HG03139 (cell line): ENCODE measurements at regions not wholly inside any gene's neighbourhood (a gene's known extent, or its start where the extent isn't known, plus 50 kb on each side); places are given as distances from the start of the nearest gene placed in this dataset.
A peak's percentile ranks its signal among the peaks of the same experiment; 100 is the strongest.
"Not testable (repeated sequence)": the region's sequence is repeated elsewhere in the genome, so short reads cannot be mapped to it uniquely, and the experiment has no call there.

ENCODE experiments used
- ATAC-seq: cut with Tn5 transposase; IDR thresholded peaks from one replicate; pipeline ENCODE4 v1.9.1; 2021; ENCODE audit not compliant: unreplicated experiment

DNA sequence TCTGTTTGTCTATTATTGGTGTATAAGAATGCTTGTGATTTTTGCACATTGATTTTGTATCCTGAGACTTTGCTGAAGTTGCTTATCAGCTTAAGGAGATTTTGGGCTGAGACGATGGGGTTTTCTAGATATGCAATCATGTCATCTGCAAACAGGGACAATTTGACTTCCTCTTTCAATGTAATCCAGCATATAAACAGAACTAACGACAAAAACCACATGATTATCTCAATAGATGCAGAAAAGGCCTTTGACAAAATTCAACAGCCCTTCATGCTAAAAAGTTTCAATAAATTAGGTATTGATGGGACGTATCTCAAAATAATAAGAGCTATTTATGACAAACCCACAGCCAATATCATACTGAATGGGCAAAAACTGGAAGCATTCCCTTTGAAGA, 399.0 kb upstream of the MAN1A1 start:
- not testable (repeated sequence) for ATAC-seq

DNA sequence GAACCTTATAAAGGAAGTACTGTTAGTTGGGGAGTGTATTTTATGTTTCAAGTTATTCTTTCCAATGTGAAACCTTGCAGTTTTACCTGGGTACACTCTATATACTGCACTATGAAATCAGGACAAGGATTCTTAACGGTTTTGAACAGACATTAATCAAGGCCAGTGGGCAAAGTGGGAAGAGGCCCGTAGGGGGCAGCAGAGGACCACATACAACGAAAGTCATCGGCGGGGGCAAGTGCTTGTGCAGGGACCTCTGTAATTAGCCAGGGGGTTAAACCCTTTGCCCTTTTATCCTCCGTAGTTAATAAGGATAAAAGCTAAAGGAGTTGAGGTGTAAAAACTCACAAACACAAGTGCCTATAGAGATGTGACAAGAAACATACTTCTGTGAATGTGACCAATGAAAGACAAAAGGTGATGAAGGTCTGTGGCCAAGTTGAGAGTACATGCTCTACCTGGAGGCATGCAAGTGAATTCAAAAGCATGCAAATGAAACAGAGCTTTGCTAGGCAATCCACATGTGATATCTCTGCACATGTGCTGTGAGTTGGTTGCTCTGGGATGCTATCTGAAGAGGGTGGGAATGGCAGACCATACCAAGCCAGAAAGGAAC, 392.7 kb upstream of the MAN1A1 start:
- ATAC-seq: peak; percentile 81

DNA sequence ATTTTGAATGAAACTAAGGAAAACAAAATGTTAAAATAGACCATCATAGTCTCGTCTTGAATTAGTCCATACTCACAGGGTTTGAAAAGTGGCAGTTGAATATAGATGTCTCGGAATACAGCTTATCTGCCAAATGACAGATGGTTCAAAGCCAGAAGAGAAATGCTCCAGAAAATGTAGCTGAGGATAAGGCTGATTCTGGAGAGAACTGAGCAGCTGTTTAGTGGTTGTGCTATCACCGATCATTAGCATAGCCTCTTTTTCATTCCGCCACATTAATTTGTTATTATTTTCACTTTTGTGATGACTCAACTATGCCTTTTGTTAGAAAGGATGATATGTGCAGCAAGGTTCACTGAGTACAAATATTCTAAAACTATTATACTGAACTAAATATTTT, 390.2 kb upstream of the MAN1A1 start:
- no peak for ATAC-seq

DNA sequence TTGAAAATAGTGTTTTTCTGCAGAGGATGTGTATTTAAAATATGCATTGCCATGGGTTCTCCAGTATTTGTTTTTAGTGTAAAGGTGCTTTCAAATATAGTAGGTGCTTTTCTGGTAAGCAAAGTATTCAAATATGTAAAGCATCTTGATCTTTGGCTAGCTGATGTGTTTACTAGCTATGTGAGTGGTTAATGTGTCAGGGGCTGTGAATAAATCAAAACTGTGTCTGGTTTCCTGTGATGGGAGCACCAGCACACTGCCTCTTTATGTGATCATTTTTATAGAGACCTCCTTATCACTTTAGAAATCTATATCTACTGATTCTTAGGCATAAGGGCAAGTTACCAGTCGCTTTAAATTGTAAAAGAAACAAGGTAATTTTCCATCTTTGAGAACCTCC, 388.9 kb upstream of the MAN1A1 start:
- ATAC-seq: no peak

DNA sequence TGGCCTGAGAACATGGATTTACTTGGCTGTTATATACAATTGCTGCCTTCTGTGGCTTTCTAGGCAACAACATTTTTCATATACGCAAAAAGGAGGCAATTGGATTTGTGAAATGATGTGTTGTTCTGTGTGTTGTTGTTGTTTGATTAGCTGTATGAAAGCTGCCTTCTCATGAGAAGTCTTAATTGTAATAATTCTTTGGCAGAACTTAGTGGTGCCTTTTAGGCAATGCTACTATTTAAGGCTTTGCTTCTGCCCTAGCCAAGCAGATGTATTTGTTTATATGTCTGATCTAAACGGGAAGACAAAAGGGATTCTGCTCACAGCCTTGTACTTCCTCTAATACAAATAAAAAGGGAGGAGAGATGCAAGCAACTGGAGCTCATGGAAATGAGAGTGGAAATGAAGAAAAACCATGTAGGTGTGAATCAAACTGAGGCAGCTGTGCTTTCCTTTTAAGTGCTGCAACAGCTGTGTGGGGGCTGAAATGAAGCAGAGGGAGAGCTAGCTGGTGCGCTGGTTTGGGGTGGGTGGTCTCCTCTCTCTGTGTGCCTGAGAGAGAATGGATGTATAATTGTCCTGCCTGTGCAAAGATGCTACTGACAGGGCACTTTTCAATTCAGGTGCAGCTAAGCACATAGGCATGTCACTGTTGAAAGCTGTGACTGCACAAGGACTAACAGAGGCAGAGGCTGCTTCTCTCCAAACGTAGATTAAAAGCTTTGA, 386.9 kb upstream of the MAN1A1 start:
- no peak for ATAC-seq

DNA sequence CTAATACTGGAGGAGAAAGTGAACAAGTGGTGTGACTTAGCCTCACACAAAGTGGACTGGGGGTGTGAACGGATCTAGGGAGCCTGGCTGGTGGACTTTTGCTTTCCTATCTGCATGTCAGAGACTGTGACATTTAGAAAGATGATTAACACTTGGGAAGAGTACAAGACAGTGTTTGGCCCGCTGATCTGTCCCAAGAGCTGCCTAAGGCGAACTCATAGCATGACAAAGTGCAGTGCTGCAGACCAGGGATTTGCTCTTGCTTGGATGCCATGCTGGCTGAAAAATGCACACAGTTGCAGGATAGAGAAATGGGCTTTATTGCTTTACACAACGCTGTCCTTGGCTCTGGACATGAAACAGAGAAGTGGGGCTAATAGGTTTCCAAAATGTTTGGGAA, 386.0 kb upstream of the MAN1A1 start:
- ATAC-seq: no peak

DNA sequence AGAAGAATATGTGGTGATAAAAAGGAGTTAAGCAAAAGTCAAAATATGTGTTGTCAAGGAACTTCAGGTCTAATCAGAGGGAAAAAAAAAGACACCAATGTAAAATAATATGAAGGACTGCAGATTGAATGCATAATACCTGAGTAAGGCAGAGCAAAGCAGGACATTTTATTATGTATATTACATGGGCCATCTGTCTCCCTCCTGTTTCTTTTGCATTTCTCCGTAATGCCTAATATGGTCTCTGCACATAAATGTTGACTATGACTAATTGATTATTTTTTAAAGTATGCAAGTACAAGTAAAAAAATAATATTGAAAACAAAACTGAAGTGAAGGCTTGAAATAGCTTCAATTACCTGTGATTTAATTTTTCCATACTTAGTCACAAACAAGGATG, 384.7 kb upstream of the MAN1A1 start:
- ATAC-seq: no peak

DNA sequence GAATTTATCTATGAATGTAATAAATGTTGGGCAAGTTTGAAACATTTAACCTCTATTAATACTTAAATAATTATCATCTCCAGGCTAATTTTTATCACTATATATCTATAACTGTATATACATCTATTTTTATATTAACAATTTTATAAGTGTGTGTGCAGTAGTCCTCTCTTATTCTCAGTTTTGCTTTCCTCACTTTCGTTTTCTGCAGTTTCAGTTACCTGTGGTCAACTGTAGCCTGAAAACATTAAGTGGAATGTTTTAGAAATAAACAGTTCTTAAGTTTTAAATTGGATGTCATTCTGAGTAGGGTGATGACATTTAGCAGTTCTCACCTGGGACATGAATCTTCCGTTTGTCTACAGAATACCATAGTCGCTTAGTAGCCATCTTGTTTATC, 379.4 kb upstream of the MAN1A1 start:
- ATAC-seq: peak; percentile 86

DNA sequence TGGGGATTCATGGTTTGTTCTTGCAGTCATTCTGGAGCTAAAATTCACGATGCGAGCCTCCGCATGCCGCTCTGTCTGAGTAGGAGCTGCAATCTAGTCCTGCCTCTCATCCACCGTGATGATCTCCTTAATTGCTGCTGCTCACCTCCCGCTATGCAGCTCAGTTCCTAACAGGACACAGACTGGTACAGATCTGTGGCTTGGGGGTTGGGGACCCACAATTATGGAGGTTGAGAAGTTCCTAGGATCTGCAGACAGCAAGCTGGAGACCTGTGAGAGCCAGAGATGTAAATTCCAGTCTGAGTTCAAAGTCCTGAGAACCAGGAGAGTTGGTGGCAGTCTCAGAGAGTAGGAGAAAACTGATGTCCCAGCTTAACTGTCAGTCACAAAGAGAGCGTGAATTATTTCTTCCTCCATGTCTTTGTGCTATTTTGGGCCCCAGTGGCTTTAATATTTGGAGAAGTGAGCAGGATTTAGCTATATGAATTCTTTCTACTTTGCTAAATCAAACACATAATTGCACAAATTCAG, 378.7 kb upstream of the MAN1A1 start:
- ATAC-seq: no peak

DNA sequence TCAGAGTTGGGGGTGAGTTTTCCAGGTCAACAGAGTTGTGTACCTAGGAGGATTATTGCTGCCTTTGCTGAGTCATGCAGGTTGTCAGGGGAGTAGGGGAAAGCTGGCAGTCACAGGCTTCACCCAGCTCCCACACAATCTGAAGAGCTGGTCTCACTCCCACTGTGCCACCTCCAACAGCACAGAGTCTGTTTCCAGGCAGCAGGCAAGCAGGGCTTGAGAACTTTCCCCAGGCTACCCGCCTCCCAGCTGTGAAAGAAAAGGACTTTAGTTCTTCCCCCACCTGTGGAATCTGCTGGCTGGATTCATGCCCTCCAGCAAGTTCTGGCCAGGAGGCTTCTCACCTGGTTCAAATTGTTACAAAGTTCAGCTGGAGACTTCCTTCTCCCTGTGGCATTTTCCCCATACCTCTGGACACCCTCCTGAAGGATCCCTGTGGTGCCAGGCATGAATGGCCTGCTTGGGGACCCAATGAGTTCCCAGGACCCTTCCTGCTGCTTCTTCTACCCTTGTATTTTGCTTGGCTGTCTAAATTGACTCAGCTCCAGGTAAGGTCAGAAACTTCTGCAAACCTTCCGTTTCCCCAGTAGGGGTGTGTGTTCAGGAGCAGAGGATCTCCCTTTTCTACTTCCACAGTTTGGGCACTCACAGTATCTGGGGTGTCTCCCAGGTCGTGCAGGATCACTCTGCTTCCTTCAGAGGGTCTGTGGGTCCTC, 378.1 kb upstream of the MAN1A1 start:
- ATAC-seq: no peak

DNA sequence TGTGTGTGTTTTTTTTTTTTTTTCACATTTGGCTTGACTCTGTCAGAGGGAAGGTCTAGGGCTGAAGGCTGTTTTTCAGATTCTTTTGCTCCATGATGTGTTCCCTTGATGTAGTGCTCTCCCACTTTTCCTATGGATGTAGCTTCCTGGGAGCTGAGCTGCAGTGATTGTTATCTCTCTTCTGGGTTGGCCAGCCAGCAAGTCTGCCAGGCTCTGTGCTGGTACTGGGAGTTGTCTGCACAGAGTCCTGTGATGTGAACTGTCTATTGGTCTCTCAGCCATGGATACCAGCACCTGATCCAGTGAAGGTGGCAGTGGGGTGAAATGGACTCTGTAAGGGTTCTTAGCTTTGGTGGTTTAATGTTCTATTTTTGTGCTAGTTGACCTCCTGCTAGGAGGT, 377.4 kb upstream of the MAN1A1 start:
- not testable (repeated sequence) for ATAC-seq

DNA sequence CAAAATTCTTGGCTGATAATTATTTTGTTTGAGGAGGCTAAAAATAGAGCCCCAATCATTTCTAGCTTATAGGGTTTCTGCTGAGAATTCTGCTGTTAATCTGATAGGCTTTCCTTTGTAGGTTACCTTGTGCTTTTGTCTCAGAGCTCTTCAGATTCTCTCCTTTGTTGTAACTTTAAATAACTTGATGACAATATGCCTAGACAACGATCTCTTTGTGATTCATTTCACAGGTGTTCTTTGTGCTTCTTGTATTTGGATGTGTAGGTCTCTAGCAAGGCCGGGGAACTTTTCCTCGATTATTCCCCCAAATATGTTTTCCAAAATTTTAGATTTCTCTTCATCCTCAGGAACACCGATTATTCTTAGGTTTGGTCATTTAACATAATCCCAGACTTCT, 376.5 kb upstream of the MAN1A1 start:
- ATAC-seq: no peak

DNA sequence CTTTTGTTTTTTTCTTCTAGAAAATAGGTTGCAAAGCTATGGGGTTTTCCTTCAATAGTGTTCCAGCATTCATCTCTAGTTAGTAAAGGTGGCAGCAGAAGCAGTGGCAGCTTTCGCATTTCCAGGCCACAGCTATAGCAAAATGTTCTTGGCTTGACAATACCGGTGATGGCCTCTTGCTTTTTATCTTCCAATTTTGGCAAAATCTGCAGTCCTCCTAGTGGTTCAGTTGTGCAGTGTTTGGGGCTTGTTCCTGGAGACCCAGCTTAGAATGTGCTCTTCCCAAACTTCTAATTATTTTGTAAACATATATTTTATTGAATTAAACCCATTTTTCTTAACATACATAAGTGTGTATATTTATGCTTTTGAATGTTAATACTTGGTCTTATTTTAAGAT, 370.6 kb upstream of the MAN1A1 start:
- ATAC-seq: no peak

DNA sequence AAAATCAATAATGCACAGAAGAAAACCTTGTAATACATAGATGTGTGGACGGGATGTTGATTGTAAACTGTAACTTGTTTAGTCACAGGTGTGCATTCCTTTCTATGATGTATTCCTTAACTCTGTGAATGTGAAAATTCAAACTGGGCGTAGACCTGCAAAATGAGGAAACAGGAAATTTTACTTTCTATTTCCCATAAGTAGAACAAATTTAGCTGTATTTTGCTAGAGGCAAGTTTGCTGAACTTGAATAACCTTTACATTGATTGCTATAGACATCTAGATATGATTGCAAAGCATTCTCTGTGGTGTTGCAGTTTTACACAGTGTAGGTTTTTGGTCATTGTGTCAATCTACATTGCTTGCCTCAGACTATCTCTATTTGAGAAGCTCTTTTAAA, 368.4 kb upstream of the MAN1A1 start:
- ATAC-seq: no peak

DNA sequence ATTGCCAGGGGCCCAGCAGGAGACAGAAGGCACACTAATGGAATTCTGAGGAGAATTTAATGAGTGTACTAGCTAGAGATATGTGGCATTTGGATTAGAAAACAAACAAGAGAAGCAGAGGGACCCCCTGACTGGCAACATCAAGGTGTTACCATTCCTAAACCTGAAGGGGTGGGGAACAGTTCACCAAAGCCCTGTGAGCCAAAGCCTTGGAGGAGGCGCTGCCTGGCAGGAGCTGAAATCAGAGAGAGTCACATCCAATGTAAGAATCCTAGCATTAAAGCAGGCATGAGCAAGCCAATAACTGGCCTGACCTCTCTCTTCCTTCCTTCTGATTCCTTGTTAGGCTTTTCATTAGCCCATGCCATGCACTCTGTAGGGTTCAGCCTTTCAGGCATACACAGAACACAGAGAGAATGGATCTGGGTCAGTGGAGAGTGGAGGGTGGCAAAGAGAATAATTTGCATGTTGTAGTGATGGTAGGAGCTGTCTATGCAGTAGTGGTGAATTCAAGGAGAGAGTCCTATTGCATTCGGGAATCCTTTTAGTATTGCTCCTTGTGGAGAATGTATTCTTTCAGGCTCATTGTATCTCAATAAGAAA, 367.2 kb upstream of the MAN1A1 start:
- ATAC-seq: no peak

DNA sequence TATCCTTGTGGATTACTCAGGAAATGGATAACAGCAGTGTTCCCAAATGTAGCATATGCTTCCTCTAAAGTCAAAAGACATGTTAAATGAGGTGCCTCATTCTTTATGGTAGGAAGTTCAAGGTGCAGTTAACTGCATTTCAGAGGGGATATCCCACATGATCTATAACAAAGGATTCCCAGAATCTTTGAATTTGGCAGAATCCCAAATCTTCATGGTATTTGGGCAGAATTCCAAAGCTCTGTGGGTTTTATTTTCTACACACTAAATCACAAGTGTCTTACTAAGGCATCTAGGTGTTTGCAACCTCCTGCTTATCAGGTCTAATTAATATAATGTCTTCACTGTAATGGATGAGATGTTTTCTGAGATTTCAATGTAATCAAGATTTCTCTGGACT, 364.3 kb upstream of the MAN1A1 start:
- no peak for ATAC-seq

DNA sequence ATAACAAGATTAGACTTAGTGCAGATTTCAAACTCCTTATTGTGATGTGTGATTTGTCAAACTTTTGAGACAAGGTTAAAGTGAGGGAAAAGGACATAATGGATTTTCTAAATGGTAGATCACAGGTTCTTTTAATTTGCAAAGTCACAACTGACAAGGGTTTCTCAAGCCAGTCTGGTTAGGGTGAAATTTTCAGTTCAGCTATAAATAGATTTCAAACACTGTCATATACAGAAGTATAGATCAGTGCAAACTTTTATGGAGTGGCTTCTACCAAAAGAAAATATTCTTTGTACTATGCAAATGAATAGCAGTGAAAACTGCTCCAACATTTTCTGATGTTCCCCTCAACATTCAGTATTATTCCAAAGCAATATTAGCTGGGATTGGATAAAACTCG, 337.1 kb upstream of the MAN1A1 start:
- ATAC-seq: no peak

DNA sequence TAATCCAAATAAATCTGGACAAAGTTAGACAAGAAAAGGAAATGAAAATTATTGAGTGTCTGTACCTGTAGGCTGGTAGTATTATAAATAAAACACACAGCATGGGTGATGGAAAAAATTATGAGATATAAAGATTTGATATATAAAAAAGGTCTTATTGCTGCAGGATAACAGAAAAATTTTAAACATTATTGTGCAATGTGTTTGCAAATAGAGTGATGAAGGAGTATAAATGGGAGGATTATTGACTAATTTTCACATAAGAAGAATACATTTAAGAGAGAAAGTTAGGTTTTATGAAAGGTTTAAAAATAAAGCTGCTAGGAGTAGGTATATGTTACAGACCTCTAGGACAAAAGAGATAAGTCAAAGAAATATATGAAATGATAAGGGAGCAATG, 336.7 kb upstream of the MAN1A1 start:
- no peak for ATAC-seq

DNA sequence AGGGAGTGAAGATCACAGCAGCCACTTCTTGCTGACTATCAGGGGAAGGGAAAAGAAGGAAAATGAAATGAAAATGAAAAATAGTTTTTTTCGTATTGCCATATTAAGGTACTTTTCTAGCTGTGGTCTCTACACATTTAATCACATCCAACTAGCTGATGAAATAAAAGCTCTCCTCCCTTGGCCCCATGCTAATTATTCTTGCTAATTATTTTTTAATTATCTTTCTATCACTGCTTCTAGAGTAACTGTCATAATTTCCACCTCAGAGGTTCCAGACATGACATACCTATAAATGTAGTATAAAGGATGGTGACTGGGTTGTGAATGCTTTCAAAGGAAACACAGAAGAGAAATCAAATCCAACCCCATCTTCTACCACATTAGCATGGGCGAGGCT, 334.1 kb upstream of the MAN1A1 start:
- no peak for ATAC-seq

DNA sequence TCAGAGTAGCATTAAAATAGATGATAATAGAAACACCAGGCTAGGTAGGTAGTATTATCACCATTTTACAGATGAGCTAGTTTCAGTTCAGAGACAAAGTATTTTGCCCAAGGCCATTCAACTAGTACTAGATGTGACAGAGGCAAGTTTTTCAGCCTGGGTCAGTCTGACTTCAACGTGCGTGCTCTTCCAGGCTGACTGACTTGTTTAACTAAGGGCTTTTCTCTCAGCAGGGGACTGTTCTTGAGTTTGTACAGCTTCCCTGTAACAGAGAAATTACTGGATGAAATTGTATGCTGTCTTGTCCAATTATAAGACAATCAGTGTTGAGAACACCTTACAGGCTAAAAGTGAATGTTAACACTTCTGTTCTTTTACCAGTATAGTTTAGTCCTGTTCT, 333.5 kb upstream of the MAN1A1 start:
- ATAC-seq: no peak

DNA sequence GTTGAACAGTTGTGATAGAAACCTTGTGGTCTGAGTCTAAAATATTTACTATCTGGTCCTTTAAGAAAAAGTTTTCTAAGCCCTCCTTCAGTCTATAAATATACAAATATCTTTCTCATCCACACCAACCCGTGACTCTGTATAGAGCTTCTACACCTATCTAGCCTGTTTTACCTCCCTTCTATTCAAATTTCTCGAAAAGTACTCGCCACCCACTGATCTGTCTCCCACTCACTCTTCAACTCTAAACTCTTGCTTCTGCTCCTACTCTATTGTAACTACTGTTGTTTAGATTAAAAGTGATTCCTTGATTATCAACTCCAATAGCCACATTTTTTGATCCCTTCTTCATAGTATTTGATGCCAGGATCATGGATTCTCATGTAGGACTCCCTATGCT, 329.4 kb upstream of the MAN1A1 start:
- ATAC-seq: no peak

DNA sequence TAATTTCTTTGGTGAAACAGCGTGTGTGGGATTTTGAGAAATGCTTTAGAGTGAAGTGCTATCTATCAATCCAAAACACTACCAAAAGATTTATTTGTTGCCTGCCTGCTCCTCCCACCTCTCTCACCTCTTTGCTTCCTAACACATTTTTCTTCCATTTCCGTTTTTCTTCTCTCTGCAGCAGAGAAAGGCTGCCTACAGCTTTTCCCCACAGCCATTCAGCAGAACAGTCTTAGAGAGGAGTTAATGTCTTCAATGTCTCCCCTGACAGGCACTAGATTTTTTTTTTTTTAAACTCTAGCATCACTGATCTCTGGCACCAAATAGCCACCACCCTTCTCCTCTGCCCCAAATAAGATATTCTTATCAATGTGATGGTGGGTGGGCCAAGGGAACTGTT, 327.8 kb upstream of the MAN1A1 start:
- ATAC-seq: no peak
